A549 (cell line): ENCODE measurements at regions not wholly inside any gene's neighbourhood (a gene's known extent, or its start where the extent isn't known, plus 50 kb on each side); places are given as distances from the start of the nearest gene placed in this dataset.

ENCODE experiments used
- ATAC-seq, 2 experiments: fragments of 200-7000 bp in 1 of 2; fragments of >200 bp in 1 of 2; cut with Nextera tagmentation in 1 of 2; cut with Tn5 transposase in 1 of 2; 3 replicates each; pipeline versions ENCODE4 v1.8.0 to v1.9.1; 2018 to 2020; ENCODE audit warnings: mild to moderate bottlenecking in 1 of 2, moderate library complexity in 1 of 2
- CTCF ChIA-PET: fragments of 300-600 bp; sonication (Branson Sonifier 250); formaldehyde crosslinking; extraction: SDS; loops from one replicate; lab custom pipeline; 2021; ENCODE audit warnings: antibody characterized with exemption, inconsistent platforms; lab: Yijun Ruan, JAX
- POLR2A ChIA-PET: fragments of 350-600 bp; formaldehyde crosslinking; extraction: SDS; loops from one replicate; lab custom pipeline; 2021; ENCODE audit warnings: antibody characterized with exemption, inconsistent platforms; lab: Yijun Ruan, JAX
- DNase-seq, 2 experiments: peaks; one replicate each; pipeline versions ENCODE4 v3.0.0 to v3.0.0-alpha.2; 2011 to 2016; ENCODE audit warnings: low read depth in 1 of 2, low spot score in 1 of 2
- FAIRE-seq: peaks from 2 replicates; lab custom pipeline; 2011; peaks lifted over from hg19 to GRCh38; lab: Jason Lieb, UNC
- H3K27ac ChIP-seq, 2 experiments: fragments of >200 bp; sonication (Bioruptor Twin); formaldehyde crosslinking; 3 replicates each; pipeline ENCODE4 v1.5.1; 2016 to 2017
- H3K4me1 ChIP-seq: fragments of >200 bp; sonication (Bioruptor Twin); formaldehyde crosslinking; 3 replicates; pipeline ENCODE4 v1.6.1; 2016
- H3K4me2 ChIP-seq: fragments of >200 bp; sonication (Bioruptor Twin); formaldehyde crosslinking; 3 replicates; pipeline ENCODE4 v1.6.1; 2016
- H3K4me3 ChIP-seq: fragments of >200 bp; sonication (Bioruptor Twin); formaldehyde crosslinking; 3 replicates; pipeline ENCODE4 v1.5.1; 2016
- H3K9me3 ChIP-seq: fragments of >200 bp; sonication (Bioruptor Twin); formaldehyde crosslinking; 3 replicates; pipeline ENCODE4 v1.6.1; 2016
- ATOH8 ChIP-seq: fragments of 250-450 bp; sonication (Bioruptor Pico); IDR thresholded peaks from 2 replicates; pipeline ENCODE4 v1.5.0; 2020; ENCODE audit warnings: low read depth, mild to moderate bottlenecking, moderate library complexity
- BCL3 ChIP-seq: fragments of >200 bp; sonication (Bioruptor Twin); formaldehyde crosslinking; IDR thresholded peaks from 3 replicates; pipeline ENCODE4 v1.6.1; 2016
- BHLHE40 ChIP-seq: IDR thresholded peaks from 2 replicates; pipeline ENCODE4 v1.6.1; 2012; ENCODE audit warnings: low read depth, low read length, inconsistent platforms
- CBX8 ChIP-seq: fragments of 200-600 bp; sonication (generic); IDR thresholded peaks from 2 replicates; pipeline ENCODE4 v1.6.1; 2016
- CHD4 ChIP-seq: fragments of 200-600 bp; sonication (generic); IDR thresholded peaks from 2 replicates; pipeline ENCODE4 v1.6.1; 2016; ENCODE audit warnings: antibody characterized with exemption, mild to moderate bottlenecking, borderline replicate concordance
- EHMT2 ChIP-seq: fragments of 200-600 bp; sonication (generic); IDR thresholded peaks from 2 replicates; pipeline ENCODE4 v1.6.1; 2016; ENCODE audit warnings: antibody characterized with exemption, low read depth, mild to moderate bottlenecking, moderate library complexity
- ELK1 ChIP-seq: fragments of 150-350 bp; IDR thresholded peaks from 2 replicates; pipeline ENCODE4 v1.6.1; 2014; ENCODE audit warnings: low read depth, mild to moderate bottlenecking, low read length
- FOXS1 ChIP-seq: fragments of 250-450 bp; sonication (Bioruptor Pico); IDR thresholded peaks from 2 replicates; pipeline ENCODE4 v1.5.0; 2020; ENCODE audit warnings: mild to moderate bottlenecking, moderate library complexity
- GATA3 ChIP-seq: IDR thresholded peaks from 2 replicates; pipeline ENCODE4 v1.6.1; 2012; ENCODE audit warnings: borderline replicate concordance
- HDAC2 ChIP-seq: fragments of 200-600 bp; sonication (generic); IDR thresholded peaks from 2 replicates; pipeline ENCODE4 v1.6.1; 2016
- HMGXB4 ChIP-seq: fragments of 250-450 bp; sonication (Bioruptor Pico); IDR thresholded peaks from 2 replicates; pipeline ENCODE4 v1.5.0; 2021; ENCODE audit warnings: mild to moderate bottlenecking, moderate library complexity, borderline replicate concordance
- KDM1A ChIP-seq: fragments of 200-600 bp; sonication (generic); IDR thresholded peaks from 2 replicates; pipeline ENCODE4 v1.6.1; 2016; ENCODE audit warnings: low read depth, mild to moderate bottlenecking
- MAZ ChIP-seq: fragments of 150-350 bp; IDR thresholded peaks from 2 replicates; pipeline ENCODE4 v1.6.1; 2014; ENCODE audit warnings: antibody characterized with exemption, low read depth, low read length, borderline replicate concordance
- POLR2A ChIP-seq: IDR thresholded peaks from 2 replicates; pipeline ENCODE4 v1.6.1; 2012; ENCODE audit warnings: mild to moderate bottlenecking, low read length
- POLR2AphosphoS2 ChIP-seq: conservative IDR thresholded peaks from 2 replicates; pipeline ENCODE4 v1.6.1; 2012; ENCODE audit warnings: low read length, improper control_type of control experiment, inconsistent platforms
- RFX5 ChIP-seq: fragments of 450-650 bp; IDR thresholded peaks from 2 replicates; pipeline ENCODE4 v1.7.1; 2014; ENCODE audit warnings: antibody characterized with exemption, mild to moderate bottlenecking, moderate library complexity
- TFCP2L1 ChIP-seq: fragments of 250-450 bp; sonication (Bioruptor Pico); IDR thresholded peaks from 2 replicates; pipeline ENCODE4 v1.5.0; 2021; ENCODE audit warnings: mild to moderate bottlenecking
- ZC3H11A ChIP-seq: fragments of 450-650 bp; IDR thresholded peaks from 2 replicates; pipeline ENCODE4 v1.6.1; 2014; ENCODE audit warnings: antibody characterized with exemption, mild to moderate bottlenecking
- ZNF302 ChIP-seq: fragments of 250-450 bp; sonication (Bioruptor Pico); IDR thresholded peaks from 2 replicates; pipeline ENCODE4 v1.9.0; 2021; ENCODE audit warnings: inconsistent platforms, mild to moderate bottlenecking, moderate library complexity
- WGBS: methylation state at CpG from one replicate; pipeline ENCODE4 v1.1.6; 2017; ENCODE audit errors: missing lambda C conversion rate; 5-methylcytosine and 5-hydroxymethylcytosine counted together

- 0 out of 6 replicates have a peak, but pooled peaks of 1 of the 2 experiments have one; percentile 25 for ATAC-seq
- Histone ChIP-seq H3K27ac (no peak overlapping the region), H3K9me3 (no peaks in the 10 kb centered on the region), H3K4me2 (no peak overlapping the region)
- FAIRE-seq, result no peak
- 35% methylated on average over 12 of the region's 12 CpGs for WGBS
- POLR2A ChIA-PET, result no interaction called here
- DNase-seq, result no peak
- TF ChIP-seq BCL3, result no peak
- no peak for TF ChIP-seq FOXS1
- no peak for TF ChIP-seq GATA3
- TF ChIP-seq CHD4, result no peak
- no peak for TF ChIP-seq KDM1A
- TF ChIP-seq TFCP2L1 (CRISPR knock-in tag), result no peak
- no peak for TF ChIP-seq HDAC2
- no peak for TF ChIP-seq POLR2AphosphoS2
- TF ChIP-seq, all 56 proteins: peak for 0
- Histone ChIP-seq H3K4me3 (no peak overlapping the region), H3K4me1 (no peaks in the 10 kb centered on the region)
- CTCF ChIA-PET, result no interaction called here
Observed at GRCh38 chr15:85905751-85906450, 111.2 kb upstream of the KLHL25 start.

GRCh38 chr15:85906640-85907039 is 111.9 kb upstream of the KLHL25 start:
- H3K4me1 ChIP-seq, result no peaks in the 10 kb centered on the region
- ATAC-seq, result no peak
- H3K4me2 ChIP-seq, result no peak overlapping the region
- H3K27ac ChIP-seq, result no peak overlapping the region
- peak; percentile 90 for FAIRE-seq
- 9% methylated on average over 2 of the region's 2 CpGs for WGBS
- no peaks in the 10 kb centered on the region for H3K9me3 ChIP-seq
- no peak for DNase-seq
- no peak for TF ChIP-seq KDM1A
- TF ChIP-seq BHLHE40, result no peak
- TF ChIP-seq EHMT2, result no peak
- no peak for TF ChIP-seq ZC3H11A
- no peak for TF ChIP-seq ZNF302 (CRISPR knock-in tag)
- TF ChIP-seq BCL3, result no peak
- no peak for TF ChIP-seq ATOH8 (CRISPR knock-in tag)
- TF ChIP-seq ELK1, result no peak
- TF ChIP-seq POLR2A, result no peak
- no peak for TF ChIP-seq RFX5
- no peak for TF ChIP-seq HMGXB4
- TF ChIP-seq GATA3, result no peak
- no peak for TF ChIP-seq CBX8
- TF ChIP-seq MAZ, result no peak
- CTCF ChIA-PET, result interaction anchor here (1.0 kb wide), 1 partner anchor 9 kb away, joined by 3 read pairs; no protein-coding TSS in a partner anchor
- POLR2A ChIA-PET, result no interaction called here
- H3K4me3 ChIP-seq, result no peak overlapping the region
